K562 (cell line): ENCODE measurements at regions not wholly inside any gene's neighbourhood (a gene's known extent, or its start where the extent isn't known, plus 50 kb on each side); places are given as distances from the start of the nearest gene placed in this dataset.

Experiments
- ARID2 ChIP-seq: fragments of 450-650 bp; IDR thresholded peaks from 2 replicates; pipeline ENCODE4 v1.6.1; 2017; ENCODE audit warnings: antibody characterized with exemption, mild to moderate bottlenecking
- CBX3 ChIP-seq, 2 experiments: IDR thresholded peaks; 1 replicate in 1 of 2; 2 replicates in 1 of 2; pipeline ENCODE4 v1.6.1; 2012; ENCODE audit warnings: inconsistent platforms in 2 of 2, low read length in 2 of 2, borderline replicate concordance in 1 of 2, control low read depth in 1 of 2
- EHMT2 ChIP-seq: fragments of 450-650 bp; IDR thresholded peaks from 2 replicates; pipeline ENCODE4 v1.6.1; 2018; ENCODE audit warnings: antibody characterized with exemption
- JUND ChIP-seq, 2 experiments: IDR thresholded peaks; 2 replicates in 1 of 2; 3 replicates in 1 of 2; pipeline ENCODE4 v1.6.1; 2011; ENCODE audit warnings: borderline replicate concordance in 2 of 2, low read depth in 2 of 2, low read length in 2 of 2, improper control_type of control experiment in 1 of 2, missing biosample characterization in 1 of 2, missing genetic modification characterization in 1 of 2, missing genetic modification reagents in 1 of 2
- SIX5 ChIP-seq, 2 experiments: IDR thresholded peaks; 2 replicates each; pipeline ENCODE4 v1.6.1; 2011; ENCODE audit warnings: low read length in 2 of 2, borderline replicate concordance in 1 of 2, low read depth in 1 of 2, mild to moderate bottlenecking in 1 of 2, moderate library complexity in 1 of 2; ENCODE audit not compliant: insufficient read depth in 1 of 2
- STAG1 ChIP-seq: sonication (generic); formaldehyde crosslinking; IDR thresholded peaks from 2 replicates; pipeline ENCODE4 v1.5.0; 2020; ENCODE audit warnings: missing genetic modification reagents, borderline replicate concordance
- TEAD4 ChIP-seq, 2 experiments: sonication (generic) in 1 of 2; formaldehyde crosslinking in 1 of 2; IDR thresholded peaks; 2 replicates each; pipeline versions ENCODE4 v1.6.1 to v1.8.0; 2012 to 2022; ENCODE audit warnings: borderline replicate concordance in 1 of 2, inconsistent platforms in 1 of 2, low read length in 1 of 2, mild to moderate bottlenecking in 1 of 2, missing genetic modification reagents in 1 of 2
- XRCC5 ChIP-seq: fragments of 200-400 bp; formaldehyde crosslinking; IDR thresholded peaks from 2 replicates; pipeline ENCODE4 v1.6.1; 2017; ENCODE audit warnings: low read depth, mild to moderate bottlenecking, low read length
- ZNF24 ChIP-seq: fragments of 450-650 bp; IDR thresholded peaks from 2 replicates; pipeline ENCODE4 v1.6.1; 2016
- ZNF384 ChIP-seq: IDR thresholded peaks from 2 replicates; pipeline ENCODE4 v1.6.1; 2012; ENCODE audit warnings: low read depth, low read length, improper control_type of control experiment
- TF ChIP-seq, protein P1 (sequence below), 3 experiments: IDR thresholded peaks in 2 of 3; conservative IDR thresholded peaks in 1 of 3; 2 replicates each; pipeline ENCODE4 v1.5.1; 2011 to 2012; ENCODE audit warnings: low read length in 3 of 3, mild to moderate bottlenecking in 3 of 3, control low read depth in 2 of 3, improper control_type of control experiment in 1 of 3, inconsistent platforms in 1 of 3, low read depth in 1 of 3, mixed read lengths in 1 of 3, moderate library complexity in 1 of 3; ENCODE audit not compliant: insufficient read depth in 2 of 3
- TF ChIP-seq, protein P2 (sequence below): fragments of 450-650 bp; formaldehyde crosslinking; conservative IDR thresholded peaks from 2 replicates; pipeline ENCODE4 v1.4.0; 2022; ENCODE audit warnings: mild to moderate bottlenecking, missing genetic modification characterization

DNA sequence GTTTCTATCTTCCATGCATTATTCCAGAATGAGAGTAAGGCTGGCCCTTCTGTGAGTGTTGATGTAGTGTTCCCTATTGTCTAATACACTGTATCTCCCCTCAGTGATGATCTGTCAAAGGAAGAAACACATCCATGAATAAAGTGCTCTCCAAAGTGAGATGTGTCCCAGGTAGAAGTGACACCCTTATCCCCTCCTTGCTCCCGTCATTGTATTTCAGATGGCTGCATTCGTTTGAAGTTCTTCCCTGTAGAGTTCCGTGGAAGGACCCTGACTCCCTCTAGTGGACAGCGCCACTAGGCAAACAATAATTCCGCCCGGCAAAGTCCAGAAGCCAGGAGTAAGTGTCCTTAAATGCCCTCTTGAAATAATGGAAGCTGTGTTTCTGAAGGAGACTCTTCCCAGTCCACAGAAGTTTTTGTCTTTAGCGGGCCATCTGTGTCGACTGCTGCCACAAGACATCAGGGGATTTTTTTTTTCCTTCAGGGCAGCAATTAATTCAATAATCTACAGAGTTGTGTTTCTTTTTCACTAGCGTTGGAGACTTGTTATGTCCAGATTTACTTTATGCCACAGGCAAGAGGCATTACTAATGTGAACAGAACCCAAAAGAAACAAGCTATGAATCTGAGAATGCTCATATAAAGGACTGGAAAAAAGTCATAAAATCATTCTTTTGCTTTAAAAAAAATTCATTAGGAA lies 64.6 kb downstream of the THNSL1 start (continued):
- TF ChIP-seq, protein P1, sequence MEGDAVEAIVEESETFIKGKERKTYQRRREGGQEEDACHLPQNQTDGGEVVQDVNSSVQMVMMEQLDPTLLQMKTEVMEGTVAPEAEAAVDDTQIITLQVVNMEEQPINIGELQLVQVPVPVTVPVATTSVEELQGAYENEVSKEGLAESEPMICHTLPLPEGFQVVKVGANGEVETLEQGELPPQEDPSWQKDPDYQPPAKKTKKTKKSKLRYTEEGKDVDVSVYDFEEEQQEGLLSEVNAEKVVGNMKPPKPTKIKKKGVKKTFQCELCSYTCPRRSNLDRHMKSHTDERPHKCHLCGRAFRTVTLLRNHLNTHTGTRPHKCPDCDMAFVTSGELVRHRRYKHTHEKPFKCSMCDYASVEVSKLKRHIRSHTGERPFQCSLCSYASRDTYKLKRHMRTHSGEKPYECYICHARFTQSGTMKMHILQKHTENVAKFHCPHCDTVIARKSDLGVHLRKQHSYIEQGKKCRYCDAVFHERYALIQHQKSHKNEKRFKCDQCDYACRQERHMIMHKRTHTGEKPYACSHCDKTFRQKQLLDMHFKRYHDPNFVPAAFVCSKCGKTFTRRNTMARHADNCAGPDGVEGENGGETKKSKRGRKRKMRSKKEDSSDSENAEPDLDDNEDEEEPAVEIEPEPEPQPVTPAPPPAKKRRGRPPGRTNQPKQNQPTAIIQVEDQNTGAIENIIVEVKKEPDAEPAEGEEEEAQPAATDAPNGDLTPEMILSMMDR (IDR thresholded peaks at IDR 0.05 in 2 of 3, conservative IDR thresholded peaks at IDR 0.05 in 1 of 3; ENCODE audit: insufficient read depth in 2 of 3, low read depth in 1 of 3, low read length in 3 of 3): peak; percentile 90 to 95 (median 93)
- TF ChIP-seq ARID2 (peak; percentile 93), TEAD4 (IDR thresholded peaks at IDR 0.05; ENCODE audit: low read length) (peak; percentile 34; the same call in 1 of the 2 replicates), TEAD4 (CRISPR knock-in tag; IDR thresholded peaks at IDR 0.05; ENCODE audit: borderline replicate concordance) (no peak), XRCC5 (peak; percentile 82; the same call in 1 of the 2 replicates), ZNF24 (peak; percentile 60), JUND (IDR thresholded peaks at IDR 0.05; ENCODE audit: borderline replicate concordance, low read depth, low read length) (peak; percentile 18; the same call in 1 of the 2 replicates), JUND (tag; IDR thresholded peaks at IDR 0.05; ENCODE audit: borderline replicate concordance, low read depth, low read length) (no peak; the same call in 1 of the 3 replicates), SIX5 (IDR thresholded peaks at IDR 0.05; ENCODE audit: borderline replicate concordance in 1 of 2, insufficient read depth in 1 of 2, low read depth in 1 of 2, low read length in 2 of 2) (no peak), ZNF384 (peak; percentile 35; the same call in 1 of the 2 replicates), STAG1 (CRISPR knock-in tag) (peak; percentile 52; the same call in 1 of the 2 replicates), EHMT2 (0 out of 2 replicates have a peak, but pooled peaks have one; percentile 11), CBX3 (IDR thresholded peaks at IDR 0.05; ENCODE audit: borderline replicate concordance in 1 of 2, low read length in 2 of 2) (no peak; a peak in 1 of 3 replicates)
- TF ChIP-seq, protein P2, sequence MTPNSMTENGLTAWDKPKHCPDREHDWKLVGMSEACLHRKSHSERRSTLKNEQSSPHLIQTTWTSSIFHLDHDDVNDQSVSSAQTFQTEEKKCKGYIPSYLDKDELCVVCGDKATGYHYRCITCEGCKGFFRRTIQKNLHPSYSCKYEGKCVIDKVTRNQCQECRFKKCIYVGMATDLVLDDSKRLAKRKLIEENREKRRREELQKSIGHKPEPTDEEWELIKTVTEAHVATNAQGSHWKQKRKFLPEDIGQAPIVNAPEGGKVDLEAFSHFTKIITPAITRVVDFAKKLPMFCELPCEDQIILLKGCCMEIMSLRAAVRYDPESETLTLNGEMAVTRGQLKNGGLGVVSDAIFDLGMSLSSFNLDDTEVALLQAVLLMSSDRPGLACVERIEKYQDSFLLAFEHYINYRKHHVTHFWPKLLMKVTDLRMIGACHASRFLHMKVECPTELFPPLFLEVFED (CRISPR knock-in tag): 0 out of 2 replicates have a peak, but pooled peaks have one; percentile 26
